Right renal cortex interstitium (tissue), 3 donors: ENCODE measurements at regions not wholly inside any gene's neighbourhood (a gene's known extent, or its start where the extent isn't known, plus 50 kb on each side); places are given as distances from the start of the nearest gene placed in this dataset.
A peak's percentile ranks its signal among the peaks of the same experiment; 100 is the strongest.
"Not testable (repeated sequence)": the region's sequence is repeated elsewhere in the genome, so short reads cannot be mapped to it uniquely, and the experiment has no call there.

ENCODE experiments used
- DNase-seq, 3 donors: peaks; one replicate each; pipeline ENCODE4 v3.0.0-alpha.2; 2013; ENCODE audit warnings: low read depth in 3 of 3, low spot score in 2 of 3

- DNase-seq: no peak
Observed at GRCh38 chr10:43922335-43923280, 273.9 kb upstream of the ZNF32 start.

- DNase-seq: no peak
Observed at GRCh38 chr10:43921881-43922280, 273.2 kb upstream of the ZNF32 start.

- no peak for DNase-seq
Observed at GRCh38 chr10:43921478-43921877, 272.8 kb upstream of the ZNF32 start.

- not testable (repeated sequence) for DNase-seq
Observed at GRCh38 chr10:43920236-43920758, 271.6 kb upstream of the ZNF32 start.

- DNase-seq: no peak
Observed at GRCh38 chr10:43913676-43914235, 265.1 kb upstream of the ZNF32 start.

GRCh38 chr10:43912469-43912868 lies 263.8 kb upstream of the ZNF32 start:
- no peak for DNase-seq

- no peak for DNase-seq
Observed at GRCh38 chr10:43906490-43906889, 257.8 kb upstream of the ZNF32 start.

GRCh38 chr10:43905512-43906236 lies 257.0 kb upstream of the ZNF32 start:
- peak in 1 of 3 donors; percentile 40 for DNase-seq

GRCh38 chr10:43904844-43905243 lies 256.2 kb upstream of the ZNF32 start:
- DNase-seq: no peak

- no peak for DNase-seq
Observed at GRCh38 chr10:43904301-43904700, 255.6 kb upstream of the ZNF32 start.

GRCh38 chr10:43903451-43903850 lies 254.8 kb upstream of the ZNF32 start:
- no peak for DNase-seq

- DNase-seq: no peak
Observed at GRCh38 chr10:43902842-43903241, 254.2 kb upstream of the ZNF32 start.

- DNase-seq: no peak
Observed at GRCh38 chr10:43901744-43902504, 253.2 kb upstream of the ZNF32 start.

GRCh38 chr10:43901302-43901701 lies 252.6 kb upstream of the ZNF32 start:
- no peak for DNase-seq

- no peak for DNase-seq
Observed at GRCh38 chr10:43900571-43900970, 251.9 kb upstream of the ZNF32 start.

GRCh38 chr10:43899224-43899959 lies 250.7 kb upstream of the ZNF32 start:
- no peak for DNase-seq

GRCh38 chr10:43898592-43898991 lies 249.9 kb upstream of the ZNF32 start:
- no peak for DNase-seq

GRCh38 chr10:43897765-43898419 lies 249.2 kb upstream of the ZNF32 start:
- DNase-seq: no peak

GRCh38 chr10:43892062-43892770 lies 243.5 kb upstream of the ZNF32 start:
- DNase-seq: no peak
